Upper lobe of left lung (tissue), 4 donors: ENCODE measurements at regions not wholly inside any gene's neighbourhood (a gene's known extent, or its start where the extent isn't known, plus 50 kb on each side); places are given as distances from the start of the nearest gene placed in this dataset.

Experiments used
- EP300 ChIP-seq, 4 donors: sonication (generic); formaldehyde crosslinking; IDR thresholded peaks; one replicate each; pipeline ENCODE4 v1.5.1; 2017; ENCODE audit warnings: antibody characterized with exemption in 4 of 4, control low read depth in 2 of 4
- POLR2A ChIP-seq, 4 donors: fragments of 450-650 bp; IDR thresholded peaks; one replicate each; pipeline ENCODE4 v1.5.1; 2016 to 2017; ENCODE audit warnings: antibody characterized with exemption in 4 of 4, mild to moderate bottlenecking in 2 of 4
- POLR2AphosphoS5 ChIP-seq, 2 donors: sonication (generic); formaldehyde crosslinking; IDR thresholded peaks; one replicate each; pipeline ENCODE4 v1.5.1; 2017; ENCODE audit warnings: antibody characterized with exemption in 2 of 2
- TF ChIP-seq, protein P1 (sequence below), 6 experiments: fragments of 450-650 bp in 4 of 6; fragments of 200-600 bp in 2 of 6; sonication (generic) in 2 of 6; IDR thresholded peaks; one replicate each; pipeline ENCODE4 v1.5.1; 2016 to 2019; ENCODE audit warnings: antibody characterized with exemption in 6 of 6

GRCh38 chr5:136600306-136600705 lies 235.0 kb upstream of the TRPC7 start:
- TF ChIP-seq, protein P1, sequence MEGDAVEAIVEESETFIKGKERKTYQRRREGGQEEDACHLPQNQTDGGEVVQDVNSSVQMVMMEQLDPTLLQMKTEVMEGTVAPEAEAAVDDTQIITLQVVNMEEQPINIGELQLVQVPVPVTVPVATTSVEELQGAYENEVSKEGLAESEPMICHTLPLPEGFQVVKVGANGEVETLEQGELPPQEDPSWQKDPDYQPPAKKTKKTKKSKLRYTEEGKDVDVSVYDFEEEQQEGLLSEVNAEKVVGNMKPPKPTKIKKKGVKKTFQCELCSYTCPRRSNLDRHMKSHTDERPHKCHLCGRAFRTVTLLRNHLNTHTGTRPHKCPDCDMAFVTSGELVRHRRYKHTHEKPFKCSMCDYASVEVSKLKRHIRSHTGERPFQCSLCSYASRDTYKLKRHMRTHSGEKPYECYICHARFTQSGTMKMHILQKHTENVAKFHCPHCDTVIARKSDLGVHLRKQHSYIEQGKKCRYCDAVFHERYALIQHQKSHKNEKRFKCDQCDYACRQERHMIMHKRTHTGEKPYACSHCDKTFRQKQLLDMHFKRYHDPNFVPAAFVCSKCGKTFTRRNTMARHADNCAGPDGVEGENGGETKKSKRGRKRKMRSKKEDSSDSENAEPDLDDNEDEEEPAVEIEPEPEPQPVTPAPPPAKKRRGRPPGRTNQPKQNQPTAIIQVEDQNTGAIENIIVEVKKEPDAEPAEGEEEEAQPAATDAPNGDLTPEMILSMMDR (IDR thresholded peaks at IDR 0.05) = no peak
- no peak for TF ChIP-seq EP300 (IDR thresholded peaks at IDR 0.05)
- TF ChIP-seq POLR2A (IDR thresholded peaks at IDR 0.05) = no peak
- TF ChIP-seq POLR2AphosphoS5 (IDR thresholded peaks at IDR 0.05) = no peak
